Mesenchymal stem cell (in vitro differentiated cells and primary cell): ENCODE measurements at regions not wholly inside any gene's neighbourhood (a gene's known extent, or its start where the extent isn't known, plus 50 kb on each side); places are given as distances from the start of the nearest gene placed in this dataset.

Source experiments
- DNase-seq: peaks from one replicate; pipeline ENCODE4 v3.0.0-alpha.2; 2013
- H2AFZ ChIP-seq: one replicate; pipeline ENCODE4 v1.6.1; 2013; ENCODE audit warnings: low read depth, mild to moderate bottlenecking, control low read depth, inconsistent platforms, low read length, moderate library complexity
- H2AK5ac ChIP-seq: 2 replicates; pipeline ENCODE4 v1.6.1; 2013; ENCODE audit warnings: low read length, moderate library complexity, mild to moderate bottlenecking, inconsistent platforms; ENCODE audit not compliant: severe bottlenecking
- H2BK120ac ChIP-seq: one replicate; pipeline ENCODE4 v1.6.1; 2013; ENCODE audit warnings: low read depth, mild to moderate bottlenecking, inconsistent platforms, low read length, moderate library complexity
- H2BK12ac ChIP-seq, 2 experiments: one replicate each; pipeline ENCODE4 v1.6.1; 2013; ENCODE audit warnings: inconsistent platforms in 2 of 2, low read length in 2 of 2, mild to moderate bottlenecking in 2 of 2, moderate library complexity in 2 of 2, control low read depth in 1 of 2
- H2BK15ac ChIP-seq: one replicate; pipeline ENCODE4 v1.6.1; 2013; ENCODE audit warnings: mild to moderate bottlenecking, low read depth, inconsistent platforms; ENCODE audit not compliant: poor library complexity, severe bottlenecking
- H2BK5ac ChIP-seq: 2 replicates; pipeline ENCODE4 v1.6.1; 2013; ENCODE audit warnings: low read depth, mild to moderate bottlenecking, low read length, control low read depth, inconsistent platforms; ENCODE audit not compliant: poor library complexity, severe bottlenecking
- H3K14ac ChIP-seq, 2 experiments: one replicate each; pipeline ENCODE4 v1.6.1; 2013; ENCODE audit warnings: inconsistent platforms in 2 of 2, low read length in 2 of 2, control low read depth in 1 of 2, mild to moderate bottlenecking in 1 of 2, moderate library complexity in 1 of 2
- H3K18ac ChIP-seq, 2 experiments: one replicate each; pipeline ENCODE4 v1.6.1; 2013; ENCODE audit warnings: inconsistent platforms in 2 of 2, low read length in 2 of 2, control low read depth in 1 of 2, low read depth in 1 of 2, mild to moderate bottlenecking in 1 of 2
- H3K23ac ChIP-seq, 2 experiments: one replicate each; pipeline ENCODE4 v1.6.1; 2013; ENCODE audit warnings: inconsistent platforms in 2 of 2, low read length in 2 of 2, mild to moderate bottlenecking in 2 of 2, moderate library complexity in 2 of 2, control low read depth in 1 of 2
- H3K27ac ChIP-seq: 2 replicates; pipeline ENCODE4 v1.5.1; 2013; ENCODE audit warnings: mild to moderate bottlenecking, moderate library complexity, low read length, control low read depth, inconsistent platforms; ENCODE audit not compliant: poor library complexity, severe bottlenecking
- H3K27me3 ChIP-seq, 2 experiments: 2 replicates each; pipeline versions ENCODE4 v1.6.1 to v1.7.0; 2013; ENCODE audit warnings: low read length in 2 of 2, mild to moderate bottlenecking in 2 of 2, moderate library complexity in 2 of 2, control low read depth in 1 of 2, inconsistent platforms in 1 of 2; ENCODE audit not compliant: control insufficient read depth in 1 of 2, insufficient read depth in 1 of 2
- H3K36me3 ChIP-seq, 2 experiments: 2 replicates each; pipeline versions ENCODE4 v1.6.1 to v1.7.0; 2013; ENCODE audit warnings: low read length in 2 of 2, control low read depth in 1 of 2, inconsistent platforms in 1 of 2, low read depth in 1 of 2, mild to moderate bottlenecking in 1 of 2; ENCODE audit not compliant: insufficient read depth in 2 of 2, control insufficient read depth in 1 of 2
- H3K4ac ChIP-seq, 2 experiments: one replicate each; pipeline ENCODE4 v1.6.1; 2013; ENCODE audit warnings: inconsistent platforms in 2 of 2, low read length in 2 of 2, mild to moderate bottlenecking in 2 of 2, moderate library complexity in 2 of 2, control low read depth in 1 of 2, low read depth in 1 of 2
- H3K4me1 ChIP-seq: 2 replicates; pipeline ENCODE4 v1.6.1; 2013; ENCODE audit warnings: low read depth, low read length, control low read depth; ENCODE audit not compliant: control insufficient read depth, insufficient read depth
- H3K4me2 ChIP-seq: 2 replicates; pipeline ENCODE4 v1.6.1; 2013; ENCODE audit warnings: low read length, mild to moderate bottlenecking, inconsistent platforms; ENCODE audit not compliant: poor library complexity, severe bottlenecking
- H3K4me3 ChIP-seq, 2 experiments: 2 replicates each; pipeline versions ENCODE4 v1.5.1 to v1.7.0; 2013; ENCODE audit warnings: low read length in 2 of 2, mild to moderate bottlenecking in 2 of 2, control low read depth in 1 of 2, low read depth in 1 of 2; ENCODE audit not compliant: insufficient read depth in 1 of 2
- H3K79me1 ChIP-seq: replicated peaks from 2 replicates; pipeline ENCODE4 v1.6.1; 2013; ENCODE audit warnings: mild to moderate bottlenecking, control low read depth, low read length, inconsistent platforms; ENCODE audit not compliant: poor library complexity, severe bottlenecking
- H3K9ac ChIP-seq: 2 replicates; pipeline ENCODE4 v1.7.0; 2013; ENCODE audit warnings: mild to moderate bottlenecking, low read length, moderate library complexity
- H3K9me3 ChIP-seq: 2 replicates; pipeline ENCODE4 v1.7.0; 2013; ENCODE audit warnings: mild to moderate bottlenecking, low read length; ENCODE audit not compliant: control insufficient read depth
- H4K8ac ChIP-seq: one replicate; pipeline ENCODE4 v1.6.1; 2013; ENCODE audit warnings: inconsistent platforms, mild to moderate bottlenecking, low read length, moderate library complexity
- H4K91ac ChIP-seq: one replicate; pipeline ENCODE4 v1.6.1; 2013; ENCODE audit warnings: mild to moderate bottlenecking, low read length, inconsistent platforms
- WGBS: methylation state at CpG from one replicate; pipeline ENCODE4 v1.1.7; 2013; ENCODE audit warnings: mixed read lengths; 5-methylcytosine and 5-hydroxymethylcytosine counted together

DNA sequence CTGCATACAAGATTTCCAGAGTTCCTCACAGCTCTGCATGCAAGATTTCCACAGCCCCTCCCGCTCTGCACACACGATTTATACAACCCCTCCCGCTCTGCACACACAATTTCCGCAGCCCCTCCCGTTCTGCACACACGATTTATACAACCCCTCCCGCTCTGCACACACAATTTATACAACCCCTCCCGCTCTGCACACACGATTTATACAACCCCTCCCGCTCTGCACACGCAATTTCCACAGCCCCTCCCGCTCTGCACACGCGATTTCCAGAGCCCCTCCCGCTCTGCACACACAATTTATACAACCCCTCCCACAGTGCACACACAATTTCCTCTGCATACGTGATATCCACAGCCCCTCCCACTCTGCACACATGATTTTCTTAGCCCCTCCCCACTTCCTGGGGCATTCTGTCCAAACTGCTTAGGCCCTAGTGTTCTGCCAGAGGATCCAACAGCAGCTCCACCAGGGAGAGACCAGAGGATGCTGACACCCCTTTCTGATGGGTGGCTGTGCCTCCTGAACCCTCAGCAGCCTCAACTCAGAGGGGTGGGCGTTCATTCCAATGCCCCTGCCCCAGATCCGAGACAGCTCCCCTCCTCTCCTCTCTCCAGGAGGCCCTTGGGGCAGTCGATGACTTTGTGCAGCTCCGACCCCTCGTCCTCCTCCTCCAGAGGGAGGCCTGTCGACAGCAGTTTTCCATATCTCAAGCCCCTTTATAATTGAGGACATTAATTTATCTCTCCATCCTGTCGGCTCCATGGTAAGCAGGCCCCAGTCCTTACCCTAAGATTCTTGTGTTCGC lies 671.7 kb downstream of the BRD1 start:
- Histone ChIP-seq H2BK12ac (no peak overlapping the region), H3K4ac (no peak overlapping the region), H3K4me3 (no peak overlapping the region), H4K91ac (no peak overlapping the region), H2BK15ac (no peak overlapping the region), H3K36me3 (no peaks in the 10 kb centered on the region), H3K4me2 (no peak overlapping the region), H3K4me1 (no peaks in the 10 kb centered on the region), H3K27ac (no peak overlapping the region), H4K8ac (no peak overlapping the region), H2AFZ (no peak overlapping the region), H3K79me1 (no peaks in the 10 kb centered on the region), H3K9ac (no peak overlapping the region), H3K27me3 (peaks cover 0 to 5% of the 10 kb centered on the region in 2 experiments), H3K23ac (no peak overlapping the region), H3K9me3 (no peaks in the 10 kb centered on the region), H2AK5ac (no peak overlapping the region), H2BK5ac (no peak overlapping the region), H2BK120ac (no peak overlapping the region), H3K18ac (no peak overlapping the region), H3K14ac (no peak overlapping the region)
- no peak for DNase-seq
- 67% methylated on average over 24 of the region's 24 CpGs for whole genome bisulfite sequencing

DNA sequence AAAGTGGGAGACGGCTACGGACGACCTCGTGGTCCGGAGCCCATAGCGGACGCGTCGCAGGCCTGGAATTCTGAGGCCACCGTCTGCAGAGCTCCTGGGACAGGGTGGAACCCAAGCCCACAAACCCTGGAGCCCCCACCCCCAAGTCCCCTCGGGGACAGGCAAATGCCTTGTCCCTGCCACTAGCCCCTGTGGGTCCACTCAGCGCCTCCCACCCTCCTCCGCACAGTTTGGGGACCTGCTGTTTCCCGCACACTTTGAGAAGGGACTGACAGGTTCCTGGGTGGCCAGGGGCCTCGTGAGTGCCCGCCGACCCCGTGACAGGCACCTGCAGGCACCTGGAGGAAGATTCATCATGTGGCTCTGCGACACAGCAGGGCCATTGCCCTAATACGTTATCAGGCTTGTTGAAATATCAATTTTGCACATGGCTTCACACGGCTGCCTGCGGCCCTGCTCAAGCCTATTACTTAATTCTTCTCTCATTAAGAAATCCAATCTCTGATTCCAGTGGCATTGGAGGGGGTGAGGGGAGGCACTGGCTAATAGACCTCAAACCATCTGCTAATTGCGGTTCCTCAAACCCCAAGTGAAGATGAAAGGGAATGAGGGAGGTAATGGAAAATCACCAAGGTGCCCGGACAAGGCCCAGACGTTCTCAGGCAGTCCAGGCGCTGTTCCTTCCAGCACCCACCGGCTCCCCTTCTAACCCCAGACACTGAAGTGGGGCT lies 672.5 kb downstream of the BRD1 start:
- H2BK120ac ChIP-seq = no peak overlapping the region
- no peak overlapping the region for H3K4ac ChIP-seq
- no peak overlapping the region for H3K4me3 ChIP-seq
- H2BK12ac ChIP-seq = no peak overlapping the region
- peaks cover 0 to 5% of the 10 kb centered on the region in 2 experiments for H3K27me3 ChIP-seq
- H3K9me3 ChIP-seq = no peaks in the 10 kb centered on the region
- no peak overlapping the region for H2BK5ac ChIP-seq
- no peak overlapping the region for H2BK15ac ChIP-seq
- no peaks in the 10 kb centered on the region for H3K4me1 ChIP-seq
- no peak overlapping the region for H3K14ac ChIP-seq
- H3K27ac ChIP-seq = no peak overlapping the region
- no peak overlapping the region for H2AK5ac ChIP-seq
- no peaks in the 10 kb centered on the region for H3K36me3 ChIP-seq
- H4K8ac ChIP-seq = no peak overlapping the region
- no peak overlapping the region for H3K23ac ChIP-seq
- H2AFZ ChIP-seq = no peak overlapping the region
- H3K18ac ChIP-seq = no peak overlapping the region
- no peak overlapping the region for H4K91ac ChIP-seq
- H3K79me1 ChIP-seq = no peaks in the 10 kb centered on the region
- H3K4me2 ChIP-seq = no peak overlapping the region
- WGBS = 87% methylated on average over 25 of the region's 27 CpGs
- no peak for DNase-seq
- no peak overlapping the region for H3K9ac ChIP-seq

DNA sequence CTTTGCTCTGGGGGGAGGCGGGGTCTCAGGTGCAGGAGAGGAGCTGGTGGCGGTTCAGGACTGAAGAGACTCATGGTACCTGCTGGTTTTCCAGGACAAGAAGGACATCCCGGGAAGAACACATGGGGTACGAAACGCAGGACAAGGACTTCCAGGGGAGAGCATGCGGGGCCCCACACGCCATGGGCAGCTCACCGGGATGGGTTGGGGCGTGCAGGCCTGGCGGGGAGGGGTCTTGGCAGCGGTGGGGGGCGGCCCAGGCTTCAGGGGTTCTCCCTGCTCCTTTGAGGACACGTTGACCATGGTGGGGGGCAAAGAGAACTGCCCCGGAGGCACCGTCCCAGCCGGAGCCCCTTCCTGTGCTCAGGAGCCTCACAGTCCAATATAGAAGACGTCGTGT lies 673.2 kb downstream of the BRD1 start:
- H3K4me2 ChIP-seq = no peak overlapping the region
- no peak overlapping the region for H2BK120ac ChIP-seq
- no peak overlapping the region for H2AK5ac ChIP-seq
- H2BK15ac ChIP-seq = no peak overlapping the region
- H3K9ac ChIP-seq = no peak overlapping the region
- H3K23ac ChIP-seq = no peak overlapping the region
- peaks cover 0 to 5% of the 10 kb centered on the region in 2 experiments for H3K27me3 ChIP-seq
- no peak for DNase-seq
- H3K4me3 ChIP-seq = no peak overlapping the region
- H3K79me1 ChIP-seq = no peaks in the 10 kb centered on the region
- no peak overlapping the region for H2BK12ac ChIP-seq
- H2BK5ac ChIP-seq = no peak overlapping the region
- WGBS = 81% methylated on average over 18 of the region's 18 CpGs
- no peaks in the 10 kb centered on the region for H3K36me3 ChIP-seq
- H3K9me3 ChIP-seq = no peaks in the 10 kb centered on the region
- no peak overlapping the region for H3K4ac ChIP-seq
- H4K91ac ChIP-seq = no peak overlapping the region
- no peak overlapping the region for H4K8ac ChIP-seq
- H3K14ac ChIP-seq = no peak overlapping the region
- no peak overlapping the region for H3K27ac ChIP-seq
- H2AFZ ChIP-seq = no peak overlapping the region
- no peaks in the 10 kb centered on the region for H3K4me1 ChIP-seq
- H3K18ac ChIP-seq = no peak overlapping the region

DNA sequence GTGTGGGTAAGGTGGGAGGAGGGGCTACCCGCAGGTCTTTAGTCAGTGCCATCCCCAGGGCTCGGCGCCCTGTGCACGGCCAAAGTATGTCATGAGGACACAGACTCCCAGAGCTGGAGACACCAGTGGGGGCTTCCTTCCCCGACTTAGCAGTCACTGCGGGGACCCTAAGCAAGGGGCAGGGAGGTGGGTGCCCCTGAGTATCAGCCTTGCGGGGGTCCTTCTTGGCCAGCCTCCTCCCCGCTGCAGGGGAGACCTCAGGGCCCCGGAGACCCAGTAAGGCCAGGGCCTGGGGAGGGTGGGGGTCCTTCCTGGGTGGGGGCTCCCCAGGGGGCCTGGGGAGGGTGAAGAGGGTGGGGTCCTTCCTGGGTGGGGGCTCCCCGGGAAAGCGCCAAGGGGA lies 673.8 kb downstream of the BRD1 start:
- H3K14ac ChIP-seq = no peak overlapping the region
- H4K8ac ChIP-seq = no peak overlapping the region
- H3K36me3 ChIP-seq = no peaks in the 10 kb centered on the region
- H2AK5ac ChIP-seq = no peak overlapping the region
- H2BK5ac ChIP-seq = no peak overlapping the region
- no peak overlapping the region for H3K4me2 ChIP-seq
- no peak overlapping the region for H2BK120ac ChIP-seq
- H3K18ac ChIP-seq = no peak overlapping the region
- H3K23ac ChIP-seq = no peak overlapping the region
- H3K79me1 ChIP-seq = no peaks in the 10 kb centered on the region
- H3K4me1 ChIP-seq = no peaks in the 10 kb centered on the region
- H2AFZ ChIP-seq = no peak overlapping the region
- no peak overlapping the region for H4K91ac ChIP-seq
- H3K9ac ChIP-seq = no peak overlapping the region
- no peak overlapping the region for H3K27ac ChIP-seq
- H2BK15ac ChIP-seq = no peak overlapping the region
- 81% methylated on average over 7 of the region's 11 CpGs for WGBS
- no peaks in the 10 kb centered on the region for H3K9me3 ChIP-seq
- no peak for DNase-seq
- H3K27me3 ChIP-seq = peaks cover 0 to 5% of the 10 kb centered on the region in 2 experiments
- H2BK12ac ChIP-seq = no peak overlapping the region
- H3K4ac ChIP-seq = no peak overlapping the region
- H3K4me3 ChIP-seq = no peak overlapping the region
